HCT116 (cell line): ENCODE measurements at regions not wholly inside any gene's neighbourhood (a gene's known extent, or its start where the extent isn't known, plus 50 kb on each side); places are given as distances from the start of the nearest gene placed in this dataset.

Source experiments
- CBX3 ChIP-seq: IDR thresholded peaks from 2 replicates; pipeline ENCODE4 v1.6.1; 2012; ENCODE audit warnings: low read depth
- CTCF ChIP-seq, 3 experiments: fragments of 200-600 bp in 1 of 3; sonication (generic) in 1 of 3; IDR thresholded peaks in 2 of 3; conservative IDR thresholded peaks in 1 of 3; 2 replicates each; pipeline ENCODE4 v1.5.1; 2012 to 2017; ENCODE audit warnings: low read depth in 2 of 3, low read length in 2 of 3, antibody characterized with exemption in 1 of 3, borderline replicate concordance in 1 of 3, control low read depth in 1 of 3, mild to moderate bottlenecking in 1 of 3, mixed read lengths in 1 of 3, mixed run types in 1 of 3, moderate library complexity in 1 of 3; ENCODE audit not compliant: insufficient read depth in 1 of 3
- EZH2phosphoT487 ChIP-seq: fragments of 200-600 bp; IDR thresholded peaks from 2 replicates; pipeline ENCODE4 v1.6.1; 2018; ENCODE audit warnings: antibody characterized with exemption, borderline replicate concordance
- JUND ChIP-seq: IDR thresholded peaks from 2 replicates; pipeline ENCODE4 v1.6.1; 2012
- POLR2A ChIP-seq: IDR thresholded peaks from 2 replicates; pipeline ENCODE4 v1.7.0; 2011; ENCODE audit warnings: borderline replicate concordance; ENCODE audit not compliant: insufficient read depth, insufficient read length; ENCODE audit errors: extremely low read depth
- POLR2AphosphoS5 ChIP-seq: IDR thresholded peaks from 2 replicates; pipeline ENCODE4 v1.6.1; 2011; ENCODE audit warnings: mild to moderate bottlenecking, low read depth, low read length, moderate library complexity
- RAD21 ChIP-seq: IDR thresholded peaks from 2 replicates; pipeline ENCODE4 v1.6.1; 2012; ENCODE audit warnings: low read depth, mild to moderate bottlenecking
- YY1 ChIP-seq: IDR thresholded peaks from 2 replicates; pipeline ENCODE4 v1.6.1; 2011; ENCODE audit warnings: low read length, low read depth, moderate library complexity, mild to moderate bottlenecking; ENCODE audit not compliant: insufficient replicate concordance; ENCODE audit errors: extremely low read depth
- TF ChIP-seq, protein P1 (sequence below): IDR thresholded peaks from 2 replicates; pipeline ENCODE4 v1.6.1; 2012; ENCODE audit warnings: low read depth

GRCh38 chr3:76702676-76703075, 337.2 kb upstream of the ROBO2 start:
- TF ChIP-seq POLR2A (no peak), CTCF (IDR thresholded peaks at IDR 0.05 in 2 of 3, conservative IDR thresholded peaks at IDR 0.05 in 1 of 3; ENCODE audit: borderline replicate concordance in 1 of 3, insufficient read depth in 1 of 3, low read depth in 2 of 3, low read length in 2 of 3) (no peak), POLR2AphosphoS5 (no peak), YY1 (no peak), CBX3 (no peak), RAD21 (no peak), EZH2phosphoT487 (no peak), JUND (no peak)
- TF ChIP-seq, protein P1, sequence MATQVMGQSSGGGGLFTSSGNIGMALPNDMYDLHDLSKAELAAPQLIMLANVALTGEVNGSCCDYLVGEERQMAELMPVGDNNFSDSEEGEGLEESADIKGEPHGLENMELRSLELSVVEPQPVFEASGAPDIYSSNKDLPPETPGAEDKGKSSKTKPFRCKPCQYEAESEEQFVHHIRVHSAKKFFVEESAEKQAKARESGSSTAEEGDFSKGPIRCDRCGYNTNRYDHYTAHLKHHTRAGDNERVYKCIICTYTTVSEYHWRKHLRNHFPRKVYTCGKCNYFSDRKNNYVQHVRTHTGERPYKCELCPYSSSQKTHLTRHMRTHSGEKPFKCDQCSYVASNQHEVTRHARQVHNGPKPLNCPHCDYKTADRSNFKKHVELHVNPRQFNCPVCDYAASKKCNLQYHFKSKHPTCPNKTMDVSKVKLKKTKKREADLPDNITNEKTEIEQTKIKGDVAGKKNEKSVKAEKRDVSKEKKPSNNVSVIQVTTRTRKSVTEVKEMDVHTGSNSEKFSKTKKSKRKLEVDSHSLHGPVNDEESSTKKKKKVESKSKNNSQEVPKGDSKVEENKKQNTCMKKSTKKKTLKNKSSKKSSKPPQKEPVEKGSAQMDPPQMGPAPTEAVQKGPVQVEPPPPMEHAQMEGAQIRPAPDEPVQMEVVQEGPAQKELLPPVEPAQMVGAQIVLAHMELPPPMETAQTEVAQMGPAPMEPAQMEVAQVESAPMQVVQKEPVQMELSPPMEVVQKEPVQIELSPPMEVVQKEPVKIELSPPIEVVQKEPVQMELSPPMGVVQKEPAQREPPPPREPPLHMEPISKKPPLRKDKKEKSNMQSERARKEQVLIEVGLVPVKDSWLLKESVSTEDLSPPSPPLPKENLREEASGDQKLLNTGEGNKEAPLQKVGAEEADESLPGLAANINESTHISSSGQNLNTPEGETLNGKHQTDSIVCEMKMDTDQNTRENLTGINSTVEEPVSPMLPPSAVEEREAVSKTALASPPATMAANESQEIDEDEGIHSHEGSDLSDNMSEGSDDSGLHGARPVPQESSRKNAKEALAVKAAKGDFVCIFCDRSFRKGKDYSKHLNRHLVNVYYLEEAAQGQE = no peak
